DMS53 treated with DMSO at 0.1 percent for 48 hours (cell line): ENCODE measurements at regions not wholly inside any gene's neighbourhood (a gene's known extent, or its start where the extent isn't known, plus 50 kb on each side); places are given as distances from the start of the nearest gene placed in this dataset.

Experiments
- DNase-seq: peaks from one replicate; lab custom pipeline; 2025; ENCODE audit not compliant: unreplicated experiment; lab: John Stamatoyannopoulos, UW

DNA sequence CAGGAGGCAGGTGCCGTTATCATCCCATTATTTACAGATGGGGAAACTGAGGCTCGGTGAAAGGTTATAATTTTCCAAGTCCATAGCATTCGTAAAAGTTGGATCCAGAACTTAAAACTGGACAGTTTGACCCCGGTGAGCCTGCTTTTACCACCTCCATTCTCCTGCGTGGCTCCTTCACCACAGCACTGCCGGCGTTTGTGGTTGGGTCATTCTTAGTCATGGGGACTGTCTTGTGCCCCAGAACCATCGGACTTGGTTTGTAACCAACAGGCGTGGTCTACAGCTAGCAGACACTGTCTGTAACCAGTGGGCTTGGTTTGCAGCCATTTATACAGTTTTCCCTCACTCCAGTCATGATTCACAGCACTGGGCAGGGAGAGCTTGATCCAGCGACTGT lies 511.3 kb downstream of the NPHP4 start:
- DNase-seq = no peak

GRCh38 chr1:5479876-5480646 lies 512.2 kb downstream of the NPHP4 start:
- no peak for DNase-seq

DNA sequence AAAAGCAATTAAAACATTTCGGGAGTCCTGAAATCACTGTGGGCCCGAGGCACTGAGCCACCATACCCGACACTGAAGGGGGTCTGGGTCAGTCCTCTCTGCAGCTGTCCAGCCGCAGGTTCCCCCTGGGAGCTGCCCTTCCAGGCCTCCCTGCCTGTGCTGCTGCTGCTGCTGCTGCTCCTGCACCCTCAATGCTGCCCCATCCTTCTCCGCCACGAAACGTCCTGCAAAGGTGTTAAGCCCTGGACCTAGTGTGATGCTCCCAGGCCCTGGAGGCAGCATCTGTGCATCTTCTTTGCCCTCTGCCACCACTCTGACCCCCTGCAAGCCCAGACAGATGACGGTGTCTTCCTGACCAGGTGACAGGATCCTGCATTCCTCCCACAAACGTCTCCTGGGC lies 513.3 kb downstream of the NPHP4 start:
- DNase-seq = no peak

DNA sequence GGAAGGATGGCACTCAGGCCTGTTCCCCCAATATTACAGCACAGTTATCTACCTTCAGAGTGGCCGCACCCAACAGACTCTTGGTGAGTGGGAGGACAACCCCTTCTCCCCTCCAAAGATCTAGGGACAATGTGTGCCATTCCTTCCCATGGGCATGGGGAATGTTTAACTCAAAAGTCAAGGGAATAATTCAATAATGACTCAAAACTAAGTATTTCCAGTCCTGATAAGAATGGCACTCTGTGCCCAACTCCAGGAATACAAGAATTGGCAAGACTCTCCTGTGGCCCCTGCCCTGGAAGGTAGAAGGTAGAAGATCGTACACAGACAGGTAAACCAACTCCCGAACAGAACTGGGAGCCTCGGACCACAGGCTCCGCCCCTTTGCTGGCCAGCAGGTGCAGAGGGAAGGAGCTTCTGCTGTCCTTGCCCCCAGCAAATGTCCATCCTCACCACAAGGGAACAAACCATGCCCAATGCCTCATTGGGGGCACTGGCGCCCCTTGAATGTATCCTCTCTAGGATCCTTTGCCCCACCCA lies 514.0 kb downstream of the NPHP4 start:
- DNase-seq = no peak

DNA sequence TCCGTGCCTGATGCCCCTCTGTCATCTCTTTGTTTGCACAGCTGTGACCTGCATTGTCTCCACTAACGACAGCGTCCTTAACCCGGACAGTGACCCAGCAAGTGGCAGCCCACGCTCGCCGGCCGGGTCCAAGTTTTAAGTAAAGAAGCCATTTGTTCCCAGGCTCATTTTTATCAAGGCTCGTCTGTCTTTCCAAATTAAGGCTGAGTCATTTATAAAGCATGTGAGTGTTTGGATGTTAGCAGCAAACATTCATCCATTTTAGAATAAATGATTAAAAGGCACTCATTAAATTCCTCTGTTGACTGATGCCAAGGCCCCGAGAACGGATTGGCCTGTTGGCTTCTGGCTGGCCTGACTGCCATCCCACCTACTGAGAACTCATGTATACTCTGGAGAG lies 514.5 kb downstream of the NPHP4 start:
- no peak for DNase-seq

- DNase-seq = no peak
Measured at GRCh38 chr1:5475572-5475971, 516.7 kb downstream of the NPHP4 start.

DNA sequence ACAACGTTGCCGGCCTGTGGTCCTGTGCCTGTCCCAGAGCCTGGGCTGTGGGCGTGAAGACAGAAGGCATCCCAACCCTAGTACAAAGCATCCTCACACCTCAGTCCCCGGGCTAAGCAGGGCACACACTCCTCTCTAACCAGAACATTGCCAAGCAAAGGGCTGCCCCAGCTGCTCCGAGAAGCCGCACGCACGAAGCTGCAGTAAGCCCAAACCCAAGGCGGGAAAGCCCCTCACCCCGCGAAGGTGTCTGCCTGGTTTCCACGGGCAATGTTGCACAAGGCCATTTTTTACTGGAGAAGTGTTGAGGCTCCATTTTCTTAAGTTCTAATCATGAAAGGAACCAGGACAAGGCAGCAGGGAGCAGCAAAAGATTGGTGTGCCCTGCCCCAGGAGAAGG lies 519.0 kb downstream of the NPHP4 start:
- DNase-seq = no peak

DNA sequence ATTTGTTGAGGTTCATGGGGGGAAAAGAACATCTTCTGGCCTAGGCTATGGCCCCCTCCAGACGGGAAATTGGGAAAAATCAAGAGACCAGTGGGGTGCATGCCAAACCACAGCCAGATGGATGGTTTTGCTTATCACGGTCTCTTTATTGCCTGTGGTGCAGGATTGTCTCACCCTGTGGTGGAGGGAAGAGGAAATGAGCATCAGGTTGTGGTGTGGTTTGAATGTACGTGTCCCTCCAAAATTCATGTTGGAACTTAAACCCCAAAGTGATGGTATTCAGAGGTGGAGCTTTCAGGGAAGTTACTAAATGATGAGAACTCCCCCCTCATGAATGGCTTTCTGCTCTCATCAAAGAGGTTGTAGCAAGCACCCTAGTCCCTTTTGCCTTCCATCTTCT lies 525.7 kb downstream of the NPHP4 start:
- DNase-seq = no peak

- no peak for DNase-seq
Measured at GRCh38 chr1:5465281-5465711, 526.9 kb downstream of the NPHP4 start.

DNA sequence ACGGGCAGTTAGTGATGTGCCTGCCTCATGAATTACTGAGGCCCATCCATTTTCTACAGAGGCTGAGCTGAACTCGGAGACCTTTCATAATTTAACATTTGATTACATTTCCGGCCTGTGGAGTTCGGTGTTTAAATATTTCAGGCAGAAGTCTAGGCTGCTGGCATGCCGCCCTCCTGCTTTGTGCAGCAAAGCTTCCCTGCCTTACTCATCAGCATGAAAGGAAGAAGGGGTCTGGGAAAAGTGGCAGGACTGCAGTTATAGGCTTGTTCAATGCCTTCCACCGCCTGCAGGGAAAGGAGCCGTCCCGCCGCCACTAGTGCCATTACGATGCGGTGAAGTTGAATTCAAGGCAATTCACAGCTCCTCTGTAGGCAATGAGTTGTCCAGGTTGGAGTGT lies 527.9 kb downstream of the NPHP4 start:
- DNase-seq = no peak

DNA sequence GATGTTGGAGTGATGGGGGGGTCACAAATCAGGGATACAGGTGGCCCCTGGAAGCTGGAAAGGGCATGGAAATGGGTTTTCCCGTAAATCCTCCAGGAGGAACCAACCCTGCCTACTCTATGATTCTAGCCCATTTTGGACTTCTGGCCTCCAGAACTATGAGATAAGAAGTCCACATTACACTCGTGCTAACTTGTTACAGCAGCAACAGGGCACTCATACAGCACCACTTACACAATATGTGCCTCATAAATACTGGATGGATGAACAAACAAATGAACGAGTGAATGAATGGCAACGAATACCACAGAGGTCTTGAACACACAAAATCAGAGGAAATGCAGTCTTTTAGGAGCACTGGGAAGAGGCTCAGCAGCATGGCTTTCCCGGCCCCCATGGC lies 531.3 kb downstream of the NPHP4 start:
- DNase-seq = no peak

- DNase-seq = no peak
Measured at GRCh38 chr1:5459839-5460610, 532.2 kb downstream of the NPHP4 start.

GRCh38 chr1:5458248-5458647 lies 534.0 kb downstream of the NPHP4 start:
- no peak for DNase-seq

- no peak for DNase-seq
Measured at GRCh38 chr1:5456090-5456811, 536.0 kb downstream of the NPHP4 start.

DNA sequence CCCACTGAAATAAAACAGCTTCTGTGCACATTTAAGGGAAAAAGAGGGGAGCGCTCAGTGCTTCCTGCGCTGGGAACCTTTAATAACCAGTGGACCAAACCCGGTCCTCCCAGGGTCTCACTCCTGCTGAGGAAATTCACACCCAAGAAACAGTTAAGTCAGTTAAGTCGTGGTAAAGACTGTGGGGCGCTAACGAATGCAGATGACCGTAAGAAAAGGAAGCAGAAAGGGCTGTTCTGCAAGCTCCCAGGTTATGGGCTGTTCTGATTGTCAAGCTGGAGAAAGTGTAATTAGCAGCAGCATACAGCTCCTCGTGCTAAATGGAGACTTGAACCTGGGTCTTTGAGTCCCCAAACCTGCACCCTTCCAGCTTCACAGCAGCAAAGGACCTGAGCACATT lies 536.6 kb downstream of the NPHP4 start:
- no peak for DNase-seq

DNA sequence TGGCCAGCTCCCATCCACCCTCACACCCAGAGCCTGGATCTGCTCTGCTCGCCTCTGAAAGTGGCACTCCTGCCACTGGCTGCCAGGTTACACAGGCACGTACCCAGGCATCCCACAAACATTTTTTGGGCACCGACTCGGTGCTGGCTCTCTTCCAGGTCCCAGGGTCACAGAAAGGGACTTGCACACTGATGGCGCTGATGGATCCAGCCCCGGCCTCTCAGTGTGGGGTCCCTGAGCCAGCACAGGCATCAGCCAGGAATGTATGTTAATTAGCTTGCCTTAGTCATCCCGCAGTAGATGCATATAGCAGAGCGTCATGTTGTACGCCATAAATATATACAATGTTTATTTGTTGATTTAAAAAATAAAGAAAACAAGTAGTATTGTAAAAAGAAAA lies 537.2 kb downstream of the NPHP4 start:
- no peak for DNase-seq

- no peak for DNase-seq
Measured at GRCh38 chr1:5453347-5453746, 538.9 kb downstream of the NPHP4 start.

- no peak for DNase-seq
Measured at GRCh38 chr1:5451671-5452070, 540.6 kb downstream of the NPHP4 start.

GRCh38 chr1:5448486-5448885 lies 543.7 kb downstream of the NPHP4 start:
- DNase-seq = no peak

DNA sequence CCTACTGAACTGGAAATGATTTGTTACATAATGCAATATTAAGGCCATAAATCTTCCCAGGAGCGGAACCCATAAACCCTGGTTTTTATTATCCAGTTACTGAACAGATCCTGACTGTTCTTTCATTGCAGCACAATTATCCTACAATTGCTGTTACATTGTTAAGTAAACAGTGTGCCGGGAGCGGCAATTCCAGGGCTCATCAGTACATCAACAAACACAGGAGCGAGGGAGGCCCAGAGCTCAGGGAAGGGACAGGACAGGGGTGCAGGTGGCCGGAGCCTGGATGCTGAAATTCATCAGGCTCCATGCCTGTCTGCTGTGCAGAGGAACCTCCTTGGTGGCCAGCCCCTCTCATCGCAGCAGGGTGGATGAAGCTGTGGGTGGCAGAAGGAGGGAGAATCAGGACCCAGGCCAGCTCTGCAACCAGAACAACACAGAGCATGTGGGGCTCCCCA lies 544.7 kb downstream of the NPHP4 start:
- no peak for DNase-seq

DNA sequence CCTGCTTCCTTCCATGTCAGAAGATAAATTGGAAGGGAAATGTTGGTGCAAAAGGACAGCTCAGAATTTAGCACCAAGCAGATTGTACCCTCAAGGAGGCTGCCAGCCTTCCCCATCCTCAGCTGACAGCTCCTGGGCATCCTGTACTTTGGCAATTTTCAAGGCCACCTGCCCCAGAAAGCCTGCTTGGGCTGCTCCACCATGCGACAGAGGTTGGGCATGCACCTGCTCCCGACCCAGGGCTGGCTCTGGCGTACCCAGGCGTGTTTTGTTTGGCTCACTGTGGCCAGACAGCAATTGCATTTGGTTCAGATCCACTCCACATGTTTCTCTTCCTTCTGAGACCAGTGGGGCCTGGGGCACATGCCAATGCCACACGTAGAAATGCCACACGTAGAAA lies 547.8 kb downstream of the NPHP4 start:
- no peak for DNase-seq

DNA sequence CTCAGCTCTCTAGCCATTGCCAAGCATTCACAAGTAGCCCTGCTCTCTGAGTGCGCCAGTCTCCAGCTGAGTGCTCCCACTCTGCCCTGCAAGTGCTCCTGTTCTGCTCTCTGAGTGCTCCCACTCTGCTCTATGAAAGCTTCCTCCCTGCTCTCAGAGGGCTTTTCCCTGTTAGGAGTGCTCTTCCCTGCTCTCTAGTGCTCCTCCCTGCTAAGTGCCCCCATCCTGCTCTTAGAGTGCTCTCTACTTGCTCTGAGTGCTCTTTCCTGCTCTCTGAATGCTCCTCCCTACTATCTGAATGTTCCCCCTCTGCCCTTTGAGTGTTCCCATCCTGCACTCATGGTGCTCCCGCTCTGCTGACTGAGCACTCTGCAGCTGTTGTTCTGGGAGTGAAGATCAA lies 555.4 kb downstream of the NPHP4 start:
- DNase-seq = no peak
